MM.1S (cell line): ENCODE measurements at regions not wholly inside any gene's neighbourhood (a gene's known extent, or its start where the extent isn't known, plus 50 kb on each side); places are given as distances from the start of the nearest gene placed in this dataset.

ENCODE experiments used
- DNase-seq: peaks from one replicate; pipeline ENCODE4 v3.0.0-alpha.2; 2015
- H2AFZ ChIP-seq: fragments of 300-600 bp; sonication (generic); 2 replicates; pipeline ENCODE4 v1.6.0; 2016; ENCODE audit warnings: antibody characterized with exemption, low read length
- H3F3A ChIP-seq: fragments of 300-600 bp; sonication (generic); 2 replicates; pipeline ENCODE4 v1.6.1; 2016; ENCODE audit warnings: mild to moderate bottlenecking, antibody characterized with exemption, low read length, moderate library complexity, mixed read lengths; ENCODE audit not compliant: insufficient read depth
- H3K27ac ChIP-seq: fragments of 300-600 bp; sonication (generic); 2 replicates; pipeline ENCODE4 v1.5.1; 2016; ENCODE audit warnings: mild to moderate bottlenecking, low read length
- H3K27me3 ChIP-seq: fragments of 300-600 bp; sonication (generic); replicated peaks from 2 replicates; pipeline ENCODE4 v1.6.0; 2016; ENCODE audit warnings: low read length; ENCODE audit not compliant: insufficient read depth
- H3K36me3 ChIP-seq: fragments of 300-600 bp; sonication (generic); replicated peaks from 2 replicates; pipeline ENCODE4 v1.6.1; 2016; ENCODE audit warnings: mild to moderate bottlenecking, low read length, mixed read lengths; ENCODE audit not compliant: insufficient read depth
- H3K4me1 ChIP-seq: fragments of 300-600 bp; sonication (generic); 2 replicates; pipeline ENCODE4 v1.6.1; 2016; ENCODE audit warnings: low read length, mixed read lengths
- H3K4me2 ChIP-seq: fragments of 300-600 bp; sonication (generic); 2 replicates; pipeline ENCODE4 v1.6.0; 2016; ENCODE audit warnings: low read depth, low read length
- H3K4me3 ChIP-seq: fragments of 300-600 bp; sonication (generic); 2 replicates; pipeline ENCODE4 v1.5.1; 2016; ENCODE audit warnings: low read length, mixed read lengths
- H3K79me2 ChIP-seq: fragments of 300-600 bp; sonication (generic); 2 replicates; pipeline ENCODE4 v1.6.1; 2016; ENCODE audit warnings: mixed run types, low read length, mixed read lengths
- H3K9ac ChIP-seq: fragments of 300-600 bp; sonication (generic); 2 replicates; pipeline ENCODE4 v1.6.1; 2016; ENCODE audit warnings: low read length, mixed read lengths
- H3K9me2 ChIP-seq: fragments of 300-600 bp; sonication (generic); replicated peaks from 2 replicates; pipeline ENCODE4 v1.6.1; 2016; ENCODE audit warnings: mild to moderate bottlenecking, low read length, mixed read lengths; ENCODE audit not compliant: insufficient read depth
- H3K9me3 ChIP-seq: fragments of 300-600 bp; sonication (generic); replicated peaks from 2 replicates; pipeline ENCODE4 v1.6.1; 2016; ENCODE audit warnings: mild to moderate bottlenecking, low read length, mixed read lengths; ENCODE audit not compliant: insufficient read depth
- H4K20me1 ChIP-seq: fragments of 300-600 bp; sonication (generic); 2 replicates; pipeline ENCODE4 v1.6.1; 2016; ENCODE audit warnings: mild to moderate bottlenecking, low read length, moderate library complexity, mixed read lengths; ENCODE audit not compliant: insufficient read depth
- CTCF ChIP-seq: fragments of 300-600 bp; sonication (generic); IDR thresholded peaks from 2 replicates; pipeline ENCODE4 v1.5.1; 2016; ENCODE audit warnings: antibody characterized with exemption, low read length, mixed read lengths
- EZH2 ChIP-seq: fragments of 300-600 bp; sonication (generic); optimal IDR thresholded peaks from 2 replicates; pipeline ENCODE3; 2017; ENCODE audit warnings: low read depth, mild to moderate bottlenecking, antibody characterized with exemption, low read length, mixed read lengths
- EZH2phosphoT487 ChIP-seq: fragments of 300-600 bp; sonication (generic); IDR thresholded peaks from 2 replicates; pipeline ENCODE4 v1.6.1; 2018; ENCODE audit warnings: antibody characterized with exemption, low read length

GRCh38 chr6:170021579-170021978 lies 269.3 kb downstream of the DLL1 start:
- H3K9ac ChIP-seq: no peak overlapping the region

GRCh38 chr6:170019818-170020583 lies 268.6 kb downstream of the ERMARD start:
- Histone ChIP-seq H3K79me2 (no peaks in the 10 kb centered on the region), H3K27me3 (no peaks in the 10 kb centered on the region), H3K9me2 (no peaks in the 10 kb centered on the region), H3K9me3 (no peaks in the 10 kb centered on the region), H3K4me2 (no peak overlapping the region), H2AFZ (no peak overlapping the region), H3K4me3 (no peak overlapping the region), H3K27ac (no peak overlapping the region), H3K4me1 (no peaks in the 10 kb centered on the region), H3K36me3 (no peaks in the 10 kb centered on the region), H3K9ac (no peak overlapping the region), H3F3A (no peaks in the 10 kb centered on the region), H4K20me1 (no peaks in the 10 kb centered on the region)
- no peak for DNase-seq
- no peak for TF ChIP-seq EZH2
- no peak for TF ChIP-seq EZH2phosphoT487
- no peak for TF ChIP-seq CTCF

More at GRCh38 chr6:170021579-170021978, 269.3 kb downstream of the DLL1 start:
- H3K4me3 ChIP-seq: no peak overlapping the region
- H2AFZ ChIP-seq: no peak overlapping the region
- no peaks in the 10 kb centered on the region for H3K9me3 ChIP-seq
- TF ChIP-seq EZH2phosphoT487 (no peak), CTCF (no peak), EZH2 (no peak)
- H3K4me2 ChIP-seq: no peak overlapping the region
- H3K79me2 ChIP-seq: no peaks in the 10 kb centered on the region
- H3K27ac ChIP-seq: no peak overlapping the region
- no peaks in the 10 kb centered on the region for H3F3A ChIP-seq
- H3K4me1 ChIP-seq: no peaks in the 10 kb centered on the region
- no peaks in the 10 kb centered on the region for H3K27me3 ChIP-seq
- H4K20me1 ChIP-seq: no peaks in the 10 kb centered on the region
- H3K36me3 ChIP-seq: no peaks in the 10 kb centered on the region
- H3K9me2 ChIP-seq: no peaks in the 10 kb centered on the region
- no peak for DNase-seq

- Histone ChIP-seq H3K9ac (no peak overlapping the region), H3K9me3 (no peaks in the 10 kb centered on the region), H3K4me3 (no peak overlapping the region), H3K36me3 (no peaks in the 10 kb centered on the region), H3K27me3 (no peaks in the 10 kb centered on the region), H3K9me2 (no peaks in the 10 kb centered on the region), H3F3A (no peaks in the 10 kb centered on the region), H4K20me1 (no peaks in the 10 kb centered on the region), H3K79me2 (no peaks in the 10 kb centered on the region), H3K27ac (no peak overlapping the region), H3K4me2 (no peak overlapping the region), H3K4me1 (no peaks in the 10 kb centered on the region), H2AFZ (no peak overlapping the region)
- DNase-seq: no peak
- no peak for TF ChIP-seq EZH2
Measured at GRCh38 chr6:170018936-170019817, 267.8 kb downstream of the ERMARD start.
